GM12864 (cell line): ENCODE measurements at regions not wholly inside any gene's neighbourhood (a gene's known extent, or its start where the extent isn't known, plus 50 kb on each side); places are given as distances from the start of the nearest gene placed in this dataset.

Experiments used
- DNase-seq: peaks from one replicate; pipeline ENCODE4 v3.0.0-alpha.2; 2011; ENCODE audit warnings: low read depth
- H3K4me3 ChIP-seq: 2 replicates; pipeline ENCODE4 v1.5.1; 2011; ENCODE audit warnings: mild to moderate bottlenecking, low read depth, low read length, control low read depth
- CTCF ChIP-seq: IDR thresholded peaks from 2 replicates; pipeline ENCODE4 v1.5.1; 2011; ENCODE audit warnings: low read depth, mild to moderate bottlenecking, moderate library complexity, low read length, control low read depth, inconsistent platforms; ENCODE audit errors: missing control alignments

- no peak overlapping the region for H3K4me3 ChIP-seq
- no peak for DNase-seq
- no peak for TF ChIP-seq CTCF
These were observed 106.2 kb downstream of the TLE3 start for GRCh38 chr15:69991551-69991980.

GRCh38 chr15:69992348-69992747 lies 105.4 kb downstream of the TLE3 start:
- no peak overlapping the region for H3K4me3 ChIP-seq
- DNase-seq, result no peak
- TF ChIP-seq CTCF, result no peak

- no peak for TF ChIP-seq CTCF
- DNase-seq, result no peak
- H3K4me3 ChIP-seq, result no peak overlapping the region
These were observed 103.1 kb downstream of the TLE3 start for GRCh38 chr15:69994429-69995205.

GRCh38 chr15:69996321-69997160 lies 101.2 kb downstream of the TLE3 start:
- TF ChIP-seq CTCF, result no peak
- no peak overlapping the region for H3K4me3 ChIP-seq
- DNase-seq, result no peak

GRCh38 chr15:69997161-69997485 lies 100.6 kb downstream of the TLE3 start:
- DNase-seq, result no peak
- no peak overlapping the region for H3K4me3 ChIP-seq
- TF ChIP-seq CTCF, result no peak
